ENCODE measurements at regions not wholly inside any gene's neighbourhood (a gene's known extent, or its start where the extent isn't known, plus 50 kb on each side); places are given as distances from the start of the nearest gene placed in this dataset.

- TF ChIP-seq CTCF (IDR thresholded peaks at IDR 0.05) = no peak
- TF ChIP-seq EP300 (IDR thresholded peaks at IDR 0.05) = no peak
Measured at GRCh38 chr17:51427323-51427811, 167.0 kb downstream of the UTP18 start.
